GM13976 (cell line): ENCODE measurements at regions not wholly inside any gene's neighbourhood (a gene's known extent, or its start where the extent isn't known, plus 50 kb on each side); places are given as distances from the start of the nearest gene placed in this dataset.
"Not testable (repeated sequence)": the region's sequence is repeated elsewhere in the genome, so short reads cannot be mapped to it uniquely, and the experiment has no call there.

ENCODE experiments used
- DNase-seq: peaks from one replicate; pipeline ENCODE4 v3.0.0; 2012; ENCODE audit warnings: low spot score
- CTCF ChIP-seq: IDR thresholded peaks from 2 replicates; pipeline ENCODE4 v1.5.1; 2012; ENCODE audit warnings: borderline replicate concordance, mild to moderate bottlenecking; ENCODE audit not compliant: insufficient read depth; ENCODE audit errors: extremely low read depth, missing control alignments, control extremely low read depth
- in situ Hi-C: fragments of 300-500 bp; cut with MboI; formaldehyde crosslinking; loops from one replicate; pipeline ENCODE4 v1.12.0; 2022; ENCODE audit warnings: low sequenced_read_pairs, mixed read lengths, inconsistent platforms; ENCODE audit not compliant: unreplicated experiment

- no peak for DNase-seq
- TF ChIP-seq CTCF: no peak
- in situ Hi-C loops: no loop called here
Measured at GRCh38 chr13:70755456-70755855, 647.2 kb upstream of the KLHL1 start.

DNA sequence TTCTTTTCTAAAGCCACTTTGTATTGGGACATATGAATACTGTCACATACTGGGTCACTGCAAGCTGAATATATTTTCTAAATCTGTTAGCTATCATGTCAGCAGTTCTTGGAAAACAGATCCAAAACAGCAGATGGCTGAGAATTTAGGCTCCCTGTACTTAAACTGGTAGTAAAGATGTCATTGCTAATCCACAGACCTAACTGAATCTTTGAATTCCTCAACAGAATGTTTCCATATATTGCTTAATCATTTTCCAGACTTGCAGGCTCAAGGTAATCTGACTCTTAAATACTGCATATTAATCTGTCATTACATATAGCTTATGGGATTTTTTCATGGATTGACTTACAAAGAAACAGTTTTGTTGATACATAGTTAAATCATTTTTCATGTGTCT lies 639.0 kb upstream of the KLHL1 start:
- no peak for TF ChIP-seq CTCF
- DNase-seq: no peak
- in situ Hi-C loops: no loop called here

- in situ Hi-C loops, DNase-seq: not testable (repeated sequence)
Measured at GRCh38 chr13:70746469-70746868, 638.2 kb upstream of the KLHL1 start.

GRCh38 chr13:70736622-70737317 lies 628.5 kb upstream of the KLHL1 start:
- no peak for TF ChIP-seq CTCF
- DNase-seq: no peak
- in situ Hi-C loops: no loop called here

- DNase-seq: no peak
- no peak for TF ChIP-seq CTCF
Measured at GRCh38 chr13:70732611-70733010, 624.4 kb upstream of the KLHL1 start.

DNA sequence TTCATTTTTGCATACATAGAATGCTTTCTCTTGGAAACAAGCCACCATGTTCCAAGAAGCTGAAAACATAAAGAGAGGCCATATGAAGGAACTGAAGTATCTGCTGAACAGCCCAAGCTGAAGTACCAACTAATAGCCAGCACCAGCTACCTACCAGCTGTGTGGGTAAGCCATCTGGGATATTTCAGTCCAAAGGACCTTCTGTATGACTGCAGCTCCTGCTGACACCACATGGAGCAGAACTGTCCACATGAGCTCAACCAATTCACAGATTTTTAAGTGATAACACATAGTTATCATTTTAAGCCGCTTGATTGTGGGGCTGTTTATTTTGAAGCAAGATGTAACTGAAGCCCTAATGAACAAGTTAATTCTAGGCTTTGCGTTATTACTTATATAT lies 621.1 kb upstream of the KLHL1 start:
- in situ Hi-C loops: no loop called here
- no peak for DNase-seq
- TF ChIP-seq CTCF: no peak

More at GRCh38 chr13:70732611-70733010, 624.4 kb upstream of the KLHL1 start:
- in situ Hi-C loops: no loop called here

- DNase-seq: no peak
- in situ Hi-C loops: no loop called here
- TF ChIP-seq CTCF: no peak
Measured at GRCh38 chr13:70723732-70724131, 615.5 kb upstream of the KLHL1 start.
